SJCRH30 (cell line): ENCODE measurements at regions not wholly inside any gene's neighbourhood (a gene's known extent, or its start where the extent isn't known, plus 50 kb on each side); places are given as distances from the start of the nearest gene placed in this dataset.
"Not testable (repeated sequence)": the region's sequence is repeated elsewhere in the genome, so short reads cannot be mapped to it uniquely, and the experiment has no call there.

Experiments
- DNase-seq, 2 experiments: peaks; one replicate each; pipeline ENCODE4 v3.0.0-alpha.2; 2015 to 2020
- H3K27ac ChIP-seq: fragments of 250-450 bp; sonication (Bioruptor Pico); 2 replicates; pipeline ENCODE4 v1.5.1; 2020; ENCODE audit warnings: mild to moderate bottlenecking, moderate library complexity
- H3K27me3 ChIP-seq: fragments of 250-450 bp; sonication (Bioruptor Pico); 2 replicates; pipeline ENCODE4 v1.5.1; 2020; ENCODE audit warnings: mild to moderate bottlenecking, moderate library complexity
- H3K36me3 ChIP-seq: fragments of 250-450 bp; sonication (Bioruptor Pico); 2 replicates; pipeline ENCODE4 v1.5.1; 2020; ENCODE audit warnings: mild to moderate bottlenecking, moderate library complexity
- H3K4me1 ChIP-seq: fragments of 250-450 bp; sonication (Bioruptor Pico); 2 replicates; pipeline ENCODE4 v1.5.1; 2020; ENCODE audit warnings: mild to moderate bottlenecking, moderate library complexity
- H3K4me3 ChIP-seq: fragments of 250-450 bp; sonication (Bioruptor Pico); 2 replicates; pipeline ENCODE4 v1.5.1; 2020; ENCODE audit warnings: mild to moderate bottlenecking, moderate library complexity
- H3K9me3 ChIP-seq: fragments of 250-450 bp; sonication (Bioruptor Pico); replicated peaks from 2 replicates; pipeline ENCODE4 v1.5.1; 2020; ENCODE audit warnings: mild to moderate bottlenecking, moderate library complexity

DNA sequence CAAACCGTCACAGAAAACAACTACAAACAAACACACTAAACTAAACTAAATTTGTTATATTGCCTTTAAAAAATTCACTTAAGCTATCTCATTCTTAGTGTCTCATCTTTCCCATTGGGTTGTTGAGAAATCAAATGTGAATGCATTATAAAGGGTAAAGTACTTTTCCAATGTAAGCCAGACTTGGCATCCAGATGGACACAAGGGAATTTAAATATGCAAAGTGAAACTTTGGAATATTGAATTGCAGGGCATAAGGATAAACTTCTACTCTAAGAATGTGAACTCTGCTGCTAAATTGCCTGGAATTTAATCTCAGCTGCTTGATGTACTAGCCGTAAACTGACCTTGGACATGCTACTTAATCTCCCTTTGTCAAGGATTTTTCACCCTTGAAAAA, 1554.6 kb downstream of the CDH8 start:
- no peak for DNase-seq
- Histone ChIP-seq H3K36me3 (no peaks in the 10 kb centered on the region), H3K27ac (no peak overlapping the region), H3K9me3 (no peaks in the 10 kb centered on the region), H3K4me1 (no peaks in the 10 kb centered on the region), H3K27me3 (no peaks in the 10 kb centered on the region), H3K4me3 (no peak overlapping the region)

DNA sequence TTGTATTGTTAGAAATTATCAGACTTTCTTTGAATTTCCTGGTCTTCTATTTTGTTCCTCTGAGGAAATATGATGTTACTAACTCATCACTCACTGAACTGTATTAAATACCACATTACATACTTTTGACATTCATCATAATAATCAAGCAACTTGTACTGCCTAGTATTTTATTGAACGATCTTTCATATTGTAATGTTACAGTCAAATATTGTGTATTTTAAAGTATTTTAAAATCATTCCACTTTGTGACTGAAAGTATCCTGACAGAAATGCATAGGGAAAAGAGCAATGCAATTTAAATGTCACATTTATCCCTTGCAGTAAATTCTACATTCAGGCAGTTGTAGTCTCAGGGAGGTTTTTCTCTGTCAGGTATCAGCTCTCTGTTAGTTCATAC, 1557.4 kb downstream of the CDH8 start:
- no peak for DNase-seq
- no peaks in the 10 kb centered on the region for H3K4me1 ChIP-seq
- H3K36me3 ChIP-seq, result no peaks in the 10 kb centered on the region
- H3K4me3 ChIP-seq, result no peak overlapping the region
- H3K27ac ChIP-seq, result no peak overlapping the region
- no peaks in the 10 kb centered on the region for H3K9me3 ChIP-seq
- no peaks in the 10 kb centered on the region for H3K27me3 ChIP-seq

DNA sequence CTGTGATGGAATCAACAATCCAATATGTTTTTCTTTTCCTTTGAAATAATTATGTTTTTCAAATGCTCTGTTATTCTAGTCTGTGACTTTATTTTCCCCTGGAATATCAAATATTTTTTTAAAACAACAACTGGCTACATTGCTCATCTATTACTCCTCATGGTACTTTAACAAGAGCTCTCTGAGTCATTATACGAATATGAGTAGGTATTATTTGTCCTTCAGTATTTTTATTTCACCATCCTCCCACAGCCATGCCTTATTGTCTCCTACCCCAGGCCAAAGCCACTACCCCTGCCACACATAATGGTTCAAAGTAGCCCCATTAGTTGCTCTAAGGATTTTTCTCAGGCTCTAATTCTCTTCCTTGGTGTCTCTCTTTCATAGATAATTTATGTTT, 1572.3 kb downstream of the CDH8 start:
- Histone ChIP-seq H3K27me3 (no peaks in the 10 kb centered on the region), H3K4me3 (no peak overlapping the region), H3K27ac (no peak overlapping the region), H3K36me3 (no peaks in the 10 kb centered on the region), H3K9me3 (no peaks in the 10 kb centered on the region), H3K4me1 (no peaks in the 10 kb centered on the region)
- no peak for DNase-seq

- DNase-seq, result no peak
- H3K27me3 ChIP-seq, result no peaks in the 10 kb centered on the region
- no peaks in the 10 kb centered on the region for H3K9me3 ChIP-seq
- no peak overlapping the region for H3K4me3 ChIP-seq
- no peaks in the 10 kb centered on the region for H3K36me3 ChIP-seq
- H3K27ac ChIP-seq, result no peak overlapping the region
- H3K4me1 ChIP-seq, result no peaks in the 10 kb centered on the region
These were observed 1576.8 kb downstream of the CDH8 start for GRCh38 chr16:60459463-60459862.

DNA sequence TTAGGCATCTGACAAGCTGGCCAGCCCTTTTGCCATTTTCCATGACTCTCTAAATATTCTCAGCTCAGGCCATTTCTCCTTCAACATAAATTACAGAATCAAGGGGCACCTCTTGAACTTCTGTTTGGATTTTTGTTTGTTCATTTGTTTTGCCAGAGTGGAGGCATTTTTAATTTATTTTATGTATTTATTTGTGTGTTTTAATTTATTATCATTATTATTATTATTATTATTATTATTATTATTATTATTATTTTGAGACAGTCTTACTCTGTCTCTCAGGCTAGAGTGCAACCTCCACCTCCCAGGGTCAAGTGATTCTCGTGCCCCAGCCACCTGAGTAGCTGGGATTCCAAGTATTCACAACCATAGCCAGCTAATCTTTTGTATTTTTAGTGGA, 1578.0 kb downstream of the CDH8 start:
- H3K36me3 ChIP-seq, result no peaks in the 10 kb centered on the region
- DNase-seq, result no peak
- no peaks in the 10 kb centered on the region for H3K27me3 ChIP-seq
- no peak overlapping the region for H3K4me3 ChIP-seq
- no peak overlapping the region for H3K27ac ChIP-seq
- H3K9me3 ChIP-seq, result no peaks in the 10 kb centered on the region
- no peaks in the 10 kb centered on the region for H3K4me1 ChIP-seq

GRCh38 chr16:60452646-60453045, 1583.6 kb downstream of the CDH8 start:
- no peak overlapping the region for H3K27ac ChIP-seq
- no peaks in the 10 kb centered on the region for H3K36me3 ChIP-seq
- H3K9me3 ChIP-seq, result no peaks in the 10 kb centered on the region
- no peak for DNase-seq
- no peaks in the 10 kb centered on the region for H3K4me1 ChIP-seq
- 0 out of 2 replicates have a peak, but pooled peaks cover 4% of the 10 kb centered on the region for H3K27me3 ChIP-seq
- H3K4me3 ChIP-seq, result no peak overlapping the region

DNA sequence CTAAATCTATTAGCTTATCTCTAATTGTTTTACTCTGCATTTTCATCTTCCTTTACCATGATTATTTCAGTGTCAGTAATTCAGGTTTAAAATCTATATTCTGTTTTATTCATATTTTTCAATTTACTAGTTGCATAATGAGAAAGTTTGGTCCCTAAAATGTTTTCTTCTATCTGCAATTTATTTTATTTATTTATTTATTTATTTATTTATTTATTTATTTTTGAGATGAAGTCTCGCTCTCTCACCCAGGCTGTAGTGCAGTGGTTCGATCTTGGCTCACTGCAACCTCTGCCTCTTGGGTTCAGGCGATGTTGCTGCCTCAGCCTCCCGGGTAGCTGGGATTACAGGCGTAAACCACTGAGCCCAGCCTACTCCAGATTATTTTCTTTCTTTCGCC, 1597.3 kb downstream of the CDH8 start:
- Histone ChIP-seq H3K4me3 (no peak overlapping the region), H3K27ac (no peak overlapping the region), H3K36me3 (no peaks in the 10 kb centered on the region), H3K9me3 (no peaks in the 10 kb centered on the region), H3K4me1 (no peaks in the 10 kb centered on the region), H3K27me3 (no peaks in the 10 kb centered on the region)
- DNase-seq, result no peak

DNA sequence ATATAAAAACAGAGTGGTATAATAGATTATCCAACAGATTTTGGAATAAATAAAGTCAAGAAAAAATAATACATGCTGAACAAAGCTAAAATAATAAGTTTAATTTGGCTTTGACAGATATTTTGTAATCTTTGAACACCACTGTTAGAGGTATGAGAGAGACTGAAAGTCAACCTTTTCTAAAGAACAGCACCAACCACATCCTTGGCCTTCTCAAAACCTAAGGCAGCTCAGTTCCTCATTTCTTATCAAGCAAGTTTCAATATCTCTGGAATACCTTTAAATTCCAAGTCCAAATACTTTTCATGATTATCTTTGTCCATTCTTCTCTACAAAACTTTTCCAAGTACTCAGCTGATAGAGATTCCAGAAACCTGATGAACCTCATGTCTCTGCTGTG, 1603.8 kb downstream of the CDH8 start:
- no peak overlapping the region for H3K27ac ChIP-seq
- no peaks in the 10 kb centered on the region for H3K9me3 ChIP-seq
- H3K4me3 ChIP-seq, result no peak overlapping the region
- DNase-seq, result no peak
- no peaks in the 10 kb centered on the region; the same call in 1 of the 2 replicates for H3K27me3 ChIP-seq
- H3K4me1 ChIP-seq, result no peaks in the 10 kb centered on the region
- H3K36me3 ChIP-seq, result no peaks in the 10 kb centered on the region

DNA sequence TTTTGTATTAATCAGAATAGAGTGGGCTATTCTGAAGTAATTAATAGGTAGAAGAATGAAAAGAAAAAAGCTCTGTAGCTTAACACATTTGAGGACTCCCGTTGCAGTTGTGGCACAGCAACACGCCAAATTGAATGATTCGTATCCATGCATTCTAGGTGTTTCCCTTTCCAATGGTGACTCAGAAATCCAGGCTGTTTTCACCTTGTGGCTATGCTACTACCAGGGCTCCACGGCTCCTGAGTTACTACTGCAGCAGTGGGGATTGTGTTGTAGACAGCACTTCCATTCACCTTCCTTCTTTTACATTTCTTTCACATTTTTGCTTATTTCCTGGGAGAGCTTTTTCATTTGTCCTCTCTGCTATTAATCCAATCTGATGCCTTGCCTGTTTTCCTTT, 1616.4 kb downstream of the CDH8 start:
- no peaks in the 10 kb centered on the region for H3K4me1 ChIP-seq
- no peak overlapping the region for H3K27ac ChIP-seq
- DNase-seq, result no peak
- no peaks in the 10 kb centered on the region for H3K9me3 ChIP-seq
- H3K36me3 ChIP-seq, result no peaks in the 10 kb centered on the region
- H3K4me3 ChIP-seq, result no peak overlapping the region
- H3K27me3 ChIP-seq, result peaks cover 6% of the 10 kb centered on the region; the same call in 1 of the 2 replicates

DNA sequence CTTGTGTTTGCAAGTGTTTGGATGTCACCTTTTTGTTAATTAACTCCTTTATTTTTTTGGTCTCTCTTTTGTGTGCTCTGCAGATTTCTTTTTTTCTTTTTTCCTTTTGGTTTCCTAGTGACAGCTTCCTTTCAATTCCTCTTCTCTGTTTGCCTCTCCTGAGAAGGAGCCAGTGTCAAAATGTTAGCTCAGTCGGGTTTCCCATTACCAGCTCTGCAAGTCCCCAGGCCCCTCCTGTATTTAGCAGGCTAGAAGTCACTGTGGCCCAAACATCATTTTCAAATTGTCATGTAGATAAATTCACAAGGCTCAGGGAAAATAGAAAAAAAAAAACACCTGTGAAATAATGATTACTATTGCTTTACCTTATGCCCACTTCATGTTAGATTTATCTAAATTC, 1621.6 kb downstream of the CDH8 start:
- H3K9me3 ChIP-seq, result no peaks in the 10 kb centered on the region
- no peak for DNase-seq
- H3K27me3 ChIP-seq, result 0 out of 2 replicates have a peak, but pooled peaks cover 5% of the 10 kb centered on the region
- peaks cover 12% of the 10 kb centered on the region for H3K4me1 ChIP-seq
- no peak overlapping the region for H3K27ac ChIP-seq
- no peak overlapping the region for H3K4me3 ChIP-seq
- no peaks in the 10 kb centered on the region for H3K36me3 ChIP-seq

GRCh38 chr16:60413969-60414368, 1622.3 kb downstream of the CDH8 start:
- DNase-seq, result no peak
- no peaks in the 10 kb centered on the region for H3K36me3 ChIP-seq
- no peak overlapping the region for H3K4me3 ChIP-seq

DNA sequence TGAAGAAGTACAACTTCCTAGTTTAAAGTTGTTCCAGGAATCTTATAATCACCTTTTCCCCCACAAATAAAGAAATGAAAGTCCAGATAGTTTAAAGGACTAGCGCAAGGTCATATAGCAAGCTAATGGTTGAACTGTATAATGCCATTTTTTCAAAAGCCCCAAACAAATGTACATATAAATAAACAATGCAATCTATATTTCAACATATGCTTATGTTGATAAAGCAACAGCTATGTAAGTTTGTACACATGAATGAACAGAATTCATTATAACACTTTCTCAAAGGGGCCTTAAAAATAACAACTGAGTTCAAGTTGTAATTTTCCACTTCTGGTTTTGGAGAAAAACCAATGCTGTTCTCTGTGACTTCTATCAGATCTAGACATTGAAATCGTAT, 1628.6 kb downstream of the CDH8 start:
- Histone ChIP-seq H3K9me3 (no peaks in the 10 kb centered on the region), H3K36me3 (no peaks in the 10 kb centered on the region), H3K4me1 (peaks cover 11% of the 10 kb centered on the region), H3K27me3 (no peaks in the 10 kb centered on the region), H3K27ac (no peak overlapping the region), H3K4me3 (no peak overlapping the region)
- DNase-seq, result no peak

More at GRCh38 chr16:60413969-60414368, 1622.3 kb downstream of the CDH8 start:
- Histone ChIP-seq H3K27ac (no peak overlapping the region), H3K9me3 (no peaks in the 10 kb centered on the region), H3K4me1 (peaks cover 12% of the 10 kb centered on the region), H3K27me3 (0 out of 2 replicates have a peak, but pooled peaks cover 5% of the 10 kb centered on the region)

GRCh38 chr16:60407034-60407433, 1629.2 kb downstream of the CDH8 start:
- H3K27ac ChIP-seq, result no peak overlapping the region
- H3K36me3 ChIP-seq, result no peaks in the 10 kb centered on the region
- no peaks in the 10 kb centered on the region for H3K27me3 ChIP-seq
- no peaks in the 10 kb centered on the region for H3K9me3 ChIP-seq
- H3K4me3 ChIP-seq, result no peak overlapping the region
- peaks cover 5% of the 10 kb centered on the region for H3K4me1 ChIP-seq
- no peak for DNase-seq

DNA sequence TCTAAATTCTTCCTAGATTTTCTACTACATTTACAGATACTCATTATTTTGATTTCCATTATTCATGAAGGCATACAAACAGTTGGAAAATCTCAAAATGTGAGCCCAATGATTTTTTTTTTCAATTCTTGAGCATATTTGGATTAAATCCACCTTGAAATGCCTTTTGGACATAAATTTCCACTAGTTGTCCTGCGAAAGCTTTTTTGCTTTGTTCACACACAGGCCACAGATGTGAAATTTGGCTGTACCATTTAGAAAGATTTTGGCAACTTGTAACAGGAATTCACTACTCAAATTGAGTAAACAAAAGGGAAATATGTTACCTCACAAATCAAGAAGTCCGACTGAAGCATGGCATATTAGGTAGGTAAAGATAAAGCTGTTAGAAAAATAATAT, 1631.0 kb downstream of the CDH8 start:
- no peak overlapping the region for H3K27ac ChIP-seq
- no peaks in the 10 kb centered on the region for H3K27me3 ChIP-seq
- no peaks in the 10 kb centered on the region for H3K4me1 ChIP-seq
- no peaks in the 10 kb centered on the region for H3K36me3 ChIP-seq
- no peak for DNase-seq
- H3K4me3 ChIP-seq, result no peak overlapping the region
- no peaks in the 10 kb centered on the region for H3K9me3 ChIP-seq

DNA sequence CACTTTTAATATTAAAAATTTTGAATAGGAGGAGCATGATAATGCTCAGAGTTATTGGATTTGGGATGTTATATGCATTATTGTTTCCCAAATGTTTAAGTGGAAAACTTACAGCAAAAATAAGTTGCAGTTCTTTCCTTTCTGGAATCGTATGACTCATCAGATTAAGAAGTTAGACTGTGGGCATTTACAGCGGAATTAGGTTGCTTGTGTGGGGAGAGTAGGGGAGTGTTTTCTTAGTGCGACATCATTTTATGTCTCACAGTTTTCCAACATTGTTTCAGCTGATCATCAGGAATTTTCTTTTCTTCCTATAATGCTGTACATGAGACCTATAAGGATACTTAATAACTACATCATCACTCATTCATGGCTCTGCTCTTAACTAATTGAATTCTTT, 1631.8 kb downstream of the CDH8 start:
- H3K4me3 ChIP-seq, result no peak overlapping the region
- no peaks in the 10 kb centered on the region for H3K4me1 ChIP-seq
- no peaks in the 10 kb centered on the region for H3K27me3 ChIP-seq
- no peaks in the 10 kb centered on the region for H3K36me3 ChIP-seq
- H3K9me3 ChIP-seq, result no peaks in the 10 kb centered on the region
- no peak overlapping the region for H3K27ac ChIP-seq
- DNase-seq, result no peak

- not testable (repeated sequence) for H3K27me3 ChIP-seq, DNase-seq, H3K27ac ChIP-seq, H3K9me3 ChIP-seq, H3K4me3 ChIP-seq, H3K4me1 ChIP-seq, H3K36me3 ChIP-seq
These were observed 1633.3 kb downstream of the CDH8 start for GRCh38 chr16:60402941-60403340.

DNA sequence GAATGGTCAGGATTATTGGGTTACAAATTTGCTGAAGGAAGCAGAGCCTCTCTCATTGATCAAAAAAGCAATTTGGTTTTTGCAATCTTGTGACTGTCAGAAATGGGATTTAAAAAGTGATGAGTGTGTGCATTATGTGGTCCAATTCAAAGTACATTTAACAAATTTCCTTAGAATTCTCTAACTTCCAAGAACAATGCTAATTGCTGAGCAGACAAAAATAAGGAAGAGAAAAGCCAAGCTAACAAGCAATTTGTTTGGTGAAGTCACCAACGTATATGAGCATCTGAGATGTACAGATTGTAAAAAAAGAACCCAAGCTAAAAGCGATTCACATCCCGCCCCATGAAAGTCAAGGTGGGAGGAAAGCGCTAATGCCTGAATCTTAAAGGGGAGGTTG, 1643.9 kb downstream of the CDH8 start:
- Histone ChIP-seq H3K36me3 (no peaks in the 10 kb centered on the region), H3K27ac (no peak overlapping the region), H3K4me1 (no peaks in the 10 kb centered on the region), H3K27me3 (no peaks in the 10 kb centered on the region), H3K4me3 (no peak overlapping the region), H3K9me3 (no peaks in the 10 kb centered on the region)
- DNase-seq, result no peak
